ENCODE measurements at regions not wholly inside any gene's neighbourhood (a gene's known extent, or its start where the extent isn't known, plus 50 kb on each side); places are given as distances from the start of the nearest gene placed in this dataset.
"Not testable (repeated sequence)": the region's sequence is repeated elsewhere in the genome, so short reads cannot be mapped to it uniquely, and the experiment has no call there.

- no peak for DNase-seq (ENCODE audit: low spot score)
- TF ChIP-seq CTCF (IDR thresholded peaks at IDR 0.05; ENCODE audit: extremely low read depth, insufficient read depth, missing control alignments): no peak
- in situ Hi-C loops (cut with MboI; ENCODE audit: low pct_unique_long_range_greater_than_20kb, low sequenced_read_pairs, unreplicated experiment): no loop called here
Measured at GRCh38 chr2:228767196-228767595, 503.9 kb downstream of the PID1 start.

- no peak for DNase-seq (ENCODE audit: low spot score)
- no peak for TF ChIP-seq CTCF (IDR thresholded peaks at IDR 0.05; ENCODE audit: extremely low read depth, insufficient read depth, missing control alignments)
- in situ Hi-C loops (cut with MboI; ENCODE audit: low pct_unique_long_range_greater_than_20kb, low sequenced_read_pairs, unreplicated experiment): no loop called here
Measured at GRCh38 chr2:228763379-228763981, 507.6 kb downstream of the PID1 start.

- in situ Hi-C loops (cut with MboI; ENCODE audit: low pct_unique_long_range_greater_than_20kb, low sequenced_read_pairs, unreplicated experiment): no loop called here
- no peak for DNase-seq (ENCODE audit: low spot score)
- no peak for TF ChIP-seq CTCF (IDR thresholded peaks at IDR 0.05; ENCODE audit: extremely low read depth, insufficient read depth, missing control alignments)
Measured at GRCh38 chr2:228762565-228762964, 508.5 kb downstream of the PID1 start.

- in situ Hi-C loops (cut with MboI; ENCODE audit: low pct_unique_long_range_greater_than_20kb, low sequenced_read_pairs, unreplicated experiment): not testable (repeated sequence)
Measured at GRCh38 chr2:228755661-228756060, 515.4 kb downstream of the PID1 start.

GRCh38 chr2:228747483-228747882, 523.6 kb downstream of the PID1 start:
- no peak for TF ChIP-seq CTCF (IDR thresholded peaks at IDR 0.05; ENCODE audit: extremely low read depth, insufficient read depth, missing control alignments)
- no peak for DNase-seq (ENCODE audit: low spot score)
- in situ Hi-C loops (cut with MboI; ENCODE audit: low pct_unique_long_range_greater_than_20kb, low sequenced_read_pairs, unreplicated experiment): no loop called here

More at GRCh38 chr2:228755661-228756060, 515.4 kb downstream of the PID1 start:
- not testable (repeated sequence) for DNase-seq (ENCODE audit: low spot score)

- TF ChIP-seq CTCF (IDR thresholded peaks at IDR 0.05; ENCODE audit: extremely low read depth, insufficient read depth, missing control alignments): no peak
- in situ Hi-C loops (cut with MboI; ENCODE audit: low pct_unique_long_range_greater_than_20kb, low sequenced_read_pairs, unreplicated experiment): no loop called here
- no peak for DNase-seq (ENCODE audit: low spot score)
Measured at GRCh38 chr2:228738671-228739380, 532.3 kb downstream of the PID1 start.

- in situ Hi-C loops (cut with MboI; ENCODE audit: low pct_unique_long_range_greater_than_20kb, low sequenced_read_pairs, unreplicated experiment): no loop called here
- DNase-seq (ENCODE audit: low spot score): no peak
- no peak for TF ChIP-seq CTCF (IDR thresholded peaks at IDR 0.05; ENCODE audit: extremely low read depth, insufficient read depth, missing control alignments)
Measured at GRCh38 chr2:228735697-228736096, 535.4 kb downstream of the PID1 start.

Measured in GM13977 (cell line).